MM.1S (cell line): ENCODE measurements at regions not wholly inside any gene's neighbourhood (a gene's known extent, or its start where the extent isn't known, plus 50 kb on each side); places are given as distances from the start of the nearest gene placed in this dataset.

Experiments used
- EZH2 ChIP-seq: fragments of 300-600 bp; sonication (generic); optimal IDR thresholded peaks from 2 replicates; pipeline ENCODE3; 2017; ENCODE audit warnings: low read depth, mild to moderate bottlenecking, antibody characterized with exemption, low read length, mixed read lengths
- TF ChIP-seq, protein P1 (sequence below): fragments of 300-600 bp; sonication (generic); IDR thresholded peaks from 2 replicates; pipeline ENCODE4 v1.5.1; 2016; ENCODE audit warnings: antibody characterized with exemption, low read length, mixed read lengths

DNA sequence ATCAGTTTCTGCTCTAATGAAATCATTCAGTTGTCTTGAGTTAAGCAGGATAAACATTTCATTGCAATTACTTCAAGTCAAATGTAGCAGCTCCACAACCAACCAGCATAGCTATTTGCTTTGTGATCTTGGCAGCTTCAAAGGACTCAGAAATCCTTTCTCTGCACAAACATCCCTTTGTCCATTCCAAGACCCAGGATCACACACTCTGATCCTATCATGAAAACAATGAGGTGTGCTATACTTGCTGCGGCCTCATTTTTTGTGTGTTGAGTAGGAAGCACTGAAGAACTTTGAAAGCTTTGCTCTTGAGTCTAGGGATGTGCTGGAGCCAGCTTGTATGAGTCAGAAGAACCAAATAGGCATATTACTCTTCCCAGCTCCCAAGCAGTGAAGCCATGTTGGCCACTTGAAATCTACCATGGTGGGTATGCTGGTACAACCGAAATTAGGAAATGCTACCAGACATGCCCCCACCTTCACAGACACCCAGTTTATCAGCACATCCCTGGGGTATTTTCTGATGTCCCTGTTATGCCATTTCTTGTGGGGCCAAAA is 199.4 kb upstream of the PRSS58 start:
- TF ChIP-seq, protein P1, sequence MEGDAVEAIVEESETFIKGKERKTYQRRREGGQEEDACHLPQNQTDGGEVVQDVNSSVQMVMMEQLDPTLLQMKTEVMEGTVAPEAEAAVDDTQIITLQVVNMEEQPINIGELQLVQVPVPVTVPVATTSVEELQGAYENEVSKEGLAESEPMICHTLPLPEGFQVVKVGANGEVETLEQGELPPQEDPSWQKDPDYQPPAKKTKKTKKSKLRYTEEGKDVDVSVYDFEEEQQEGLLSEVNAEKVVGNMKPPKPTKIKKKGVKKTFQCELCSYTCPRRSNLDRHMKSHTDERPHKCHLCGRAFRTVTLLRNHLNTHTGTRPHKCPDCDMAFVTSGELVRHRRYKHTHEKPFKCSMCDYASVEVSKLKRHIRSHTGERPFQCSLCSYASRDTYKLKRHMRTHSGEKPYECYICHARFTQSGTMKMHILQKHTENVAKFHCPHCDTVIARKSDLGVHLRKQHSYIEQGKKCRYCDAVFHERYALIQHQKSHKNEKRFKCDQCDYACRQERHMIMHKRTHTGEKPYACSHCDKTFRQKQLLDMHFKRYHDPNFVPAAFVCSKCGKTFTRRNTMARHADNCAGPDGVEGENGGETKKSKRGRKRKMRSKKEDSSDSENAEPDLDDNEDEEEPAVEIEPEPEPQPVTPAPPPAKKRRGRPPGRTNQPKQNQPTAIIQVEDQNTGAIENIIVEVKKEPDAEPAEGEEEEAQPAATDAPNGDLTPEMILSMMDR = no peak
- TF ChIP-seq EZH2 = no peak
